ENCODE measurements at regions not wholly inside any gene's neighbourhood (a gene's known extent, or its start where the extent isn't known, plus 50 kb on each side); places are given as distances from the start of the nearest gene placed in this dataset.

- no peak for TF ChIP-seq CTCF (IDR thresholded peaks at IDR 0.05)
- no peak for TF ChIP-seq TCF7L2 (IDR thresholded peaks at IDR 0.05; ENCODE audit: low read depth, low read length)
- no peak for TF ChIP-seq POLR2AphosphoS5 (IDR thresholded peaks at IDR 0.05; ENCODE audit: low read depth, low read length)
- TF ChIP-seq SIN3A (IDR thresholded peaks at IDR 0.05; ENCODE audit: borderline replicate concordance, insufficient read depth, low read depth, low read length): no peak
These were observed 168.6 kb upstream of the SHH start for GRCh38 chr7:155980841-155981240.

Measured in Panc1 (cell line).